Stimulated activated CD4-positive, alpha-beta T cell treated with anti-CD3 and anti-CD28 coated beads, Interleukin-12 subunit alpha, Interleukin-12 subunit beta, amount 100 ng/mL, for 4 hours (primary cell): ENCODE measurements at regions not wholly inside any gene's neighbourhood (a gene's known extent, or its start where the extent isn't known, plus 50 kb on each side); places are given as distances from the start of the nearest gene placed in this dataset.

ENCODE experiments used
- DNase-seq: peaks from one replicate; pipeline ENCODE4 v3.0.0-alpha.2; 2020

- no peak for DNase-seq
Observed at GRCh38 chr21:16074950-16075489, 345.2 kb downstream of the USP25 start.

DNA sequence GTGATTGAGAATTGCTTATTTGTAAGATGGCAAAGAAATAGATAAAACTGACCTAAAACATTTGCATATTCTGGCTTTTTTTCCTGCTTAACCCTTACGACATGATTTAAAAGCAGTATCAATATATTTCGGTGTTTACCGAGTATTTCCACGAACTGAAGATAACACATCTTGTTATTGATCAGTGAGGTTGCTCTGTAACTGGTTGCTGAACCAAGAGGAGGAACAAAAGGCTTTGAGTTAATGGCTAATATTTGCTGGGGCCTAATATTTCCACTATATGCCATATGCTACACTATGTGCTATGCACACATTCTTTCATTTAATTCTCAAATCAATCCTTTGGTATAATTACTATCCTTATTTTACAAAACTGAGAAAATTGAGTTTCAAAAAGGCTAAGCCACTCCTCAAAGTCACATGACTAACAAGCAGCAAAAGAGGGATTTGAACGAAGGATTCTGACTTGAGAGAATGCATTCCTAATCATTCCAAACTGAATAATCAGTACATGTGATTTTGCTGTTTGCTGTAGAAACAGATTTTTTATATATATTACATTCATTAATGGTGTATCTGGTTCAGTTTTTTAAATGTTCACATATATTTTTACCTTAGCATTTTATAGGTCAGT lies 346.0 kb downstream of the USP25 start:
- no peak for DNase-seq

DNA sequence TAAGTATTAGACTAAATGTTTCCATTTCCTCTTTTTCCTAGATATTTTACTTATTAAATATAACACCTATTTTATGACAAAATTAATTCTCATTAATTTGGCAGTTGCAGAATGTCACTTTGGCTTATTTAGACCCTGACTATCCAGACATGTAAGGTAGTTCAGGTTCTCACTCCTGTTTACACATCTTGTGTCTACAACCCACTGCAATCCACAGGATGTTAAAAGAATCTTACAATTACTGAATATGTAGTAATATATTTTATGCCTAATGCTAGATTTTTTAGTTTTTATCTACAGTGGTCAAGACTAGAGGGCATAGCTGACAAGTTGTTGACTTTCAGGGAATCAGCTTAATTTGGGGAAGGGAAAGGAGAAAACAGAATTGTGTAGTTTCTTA lies 346.7 kb downstream of the USP25 start:
- no peak for DNase-seq

GRCh38 chr21:16078382-16078781 lies 348.6 kb downstream of the USP25 start:
- no peak for DNase-seq

DNA sequence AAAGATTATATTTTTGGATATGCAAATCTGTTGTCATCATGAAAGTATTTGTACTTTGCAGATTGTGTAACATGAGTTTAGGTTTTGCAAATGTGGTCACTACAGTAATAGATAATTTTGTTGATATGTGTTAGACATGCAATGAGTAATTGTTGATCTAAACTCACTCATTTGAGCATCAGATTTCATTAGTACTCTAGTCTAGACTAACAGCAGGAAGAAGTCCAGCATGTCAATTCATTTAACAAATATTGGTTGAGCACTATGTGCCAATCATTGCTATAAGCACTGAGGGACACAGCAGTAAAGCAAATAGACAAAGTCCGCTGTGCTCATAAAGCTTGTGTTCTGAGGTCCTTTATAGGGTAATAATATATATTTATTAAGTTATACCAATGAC lies 350.0 kb downstream of the USP25 start:
- no peak for DNase-seq

GRCh38 chr21:16081304-16081703 lies 351.5 kb downstream of the USP25 start:
- DNase-seq: no peak

DNA sequence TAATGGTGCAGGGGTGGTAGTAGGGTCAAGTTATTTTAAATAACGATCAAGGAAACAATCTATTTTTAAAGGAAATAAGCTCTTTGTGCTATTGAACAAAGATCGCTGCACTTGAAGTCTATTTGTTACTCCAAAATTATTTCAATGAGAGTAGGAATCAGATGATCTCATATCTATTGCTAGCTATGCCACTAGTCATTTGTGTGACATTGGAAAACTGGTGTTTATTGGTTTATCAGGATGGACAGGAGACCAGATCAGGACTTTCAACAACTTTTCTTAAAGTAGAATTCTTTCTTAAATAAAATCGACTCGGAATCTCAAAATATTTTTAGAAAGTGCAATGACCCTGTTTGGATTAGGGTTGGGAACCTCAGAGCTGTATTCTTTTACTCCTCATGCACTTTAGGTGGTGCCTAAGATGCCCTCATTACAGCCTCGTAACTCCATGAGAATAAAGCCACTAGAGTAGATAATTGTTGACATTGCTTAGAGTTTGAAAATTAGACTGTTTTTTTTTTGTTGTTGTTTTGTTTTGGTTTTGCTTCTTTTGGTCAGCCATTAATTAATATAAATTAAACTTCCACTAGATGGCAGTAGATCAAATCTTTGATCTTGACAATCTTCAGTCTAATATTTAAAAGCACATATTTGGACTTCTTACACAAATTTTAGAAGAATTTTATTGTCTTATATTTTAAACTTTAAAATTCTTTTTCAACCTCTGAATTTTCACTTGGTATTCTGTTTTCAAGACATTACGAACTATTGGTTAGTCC lies 352.4 kb downstream of the USP25 start:
- DNase-seq: no peak

GRCh38 chr21:16084776-16085364 lies 355.1 kb downstream of the USP25 start:
- DNase-seq: no peak

- DNase-seq: no peak
Observed at GRCh38 chr21:16085421-16085820, 355.6 kb downstream of the USP25 start.

DNA sequence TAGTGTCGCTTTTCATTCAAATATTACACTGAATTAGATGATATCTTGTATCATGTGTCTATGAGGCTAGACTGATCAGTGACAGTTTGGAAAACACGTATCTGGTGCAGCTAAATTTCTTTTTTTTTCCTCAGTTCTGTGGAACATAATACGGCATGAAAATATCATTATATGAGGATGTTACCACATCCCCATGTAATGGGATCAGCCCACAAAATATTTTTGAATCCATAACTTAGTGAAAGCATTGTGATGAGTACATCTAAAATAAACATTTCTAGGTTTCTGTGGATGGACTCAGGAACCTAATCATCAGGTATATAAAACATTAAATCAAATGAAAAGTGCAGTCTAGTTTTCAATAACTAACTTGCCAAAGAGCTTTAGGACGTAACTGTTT lies 356.3 kb downstream of the USP25 start:
- no peak for DNase-seq

DNA sequence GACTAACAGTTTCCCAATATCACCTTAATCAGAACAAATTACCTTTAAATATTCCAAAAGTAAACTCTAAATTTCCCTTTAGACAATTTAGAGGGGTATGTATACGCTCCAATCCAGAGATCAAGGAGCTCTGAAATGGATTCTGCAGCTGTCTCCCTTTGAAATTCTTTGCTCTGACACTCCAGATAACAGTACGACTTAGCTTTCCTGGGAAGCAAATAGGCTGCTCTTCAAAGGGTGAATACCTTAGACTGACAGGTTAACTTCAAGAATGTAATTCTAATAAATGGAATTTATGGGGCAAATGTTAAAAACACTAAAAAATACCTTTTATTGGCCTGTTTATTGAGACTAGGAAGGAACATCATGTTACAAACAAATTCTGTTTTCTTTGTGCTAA lies 357.2 kb downstream of the USP25 start:
- DNase-seq: no peak

- no peak for DNase-seq
Observed at GRCh38 chr21:16087523-16087922, 357.7 kb downstream of the USP25 start.

GRCh38 chr21:16088056-16088455 lies 358.3 kb downstream of the USP25 start:
- DNase-seq: no peak

DNA sequence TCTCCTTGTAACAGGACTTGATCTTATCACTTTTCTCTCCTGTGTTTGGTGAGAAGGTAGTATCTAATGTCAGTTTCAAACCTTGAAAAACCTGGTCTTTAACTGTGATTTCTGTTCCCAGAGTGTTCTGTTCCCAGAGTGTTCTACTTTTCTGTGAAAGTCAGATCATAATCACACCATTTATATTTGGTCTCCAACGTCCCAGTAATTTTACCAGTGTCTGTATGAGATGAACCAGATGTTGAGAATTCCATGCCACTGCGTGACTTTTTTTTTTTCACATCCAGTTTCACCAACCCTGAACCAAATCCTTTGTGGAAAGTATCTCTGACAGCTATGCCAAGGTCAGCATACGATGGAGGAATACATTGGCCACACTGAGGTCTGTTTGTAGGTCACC lies 365.2 kb downstream of the USP25 start:
- no peak for DNase-seq

GRCh38 chr21:16096988-16097387 lies 367.2 kb downstream of the USP25 start:
- DNase-seq: no peak

GRCh38 chr21:16102113-16102512 lies 372.3 kb downstream of the USP25 start:
- no peak for DNase-seq

GRCh38 chr21:16108561-16109075 lies 378.8 kb downstream of the USP25 start:
- DNase-seq: no peak

GRCh38 chr21:16113052-16113715 lies 383.4 kb downstream of the USP25 start:
- DNase-seq: no peak

GRCh38 chr21:16115461-16115860 lies 385.7 kb downstream of the USP25 start:
- DNase-seq: no peak

DNA sequence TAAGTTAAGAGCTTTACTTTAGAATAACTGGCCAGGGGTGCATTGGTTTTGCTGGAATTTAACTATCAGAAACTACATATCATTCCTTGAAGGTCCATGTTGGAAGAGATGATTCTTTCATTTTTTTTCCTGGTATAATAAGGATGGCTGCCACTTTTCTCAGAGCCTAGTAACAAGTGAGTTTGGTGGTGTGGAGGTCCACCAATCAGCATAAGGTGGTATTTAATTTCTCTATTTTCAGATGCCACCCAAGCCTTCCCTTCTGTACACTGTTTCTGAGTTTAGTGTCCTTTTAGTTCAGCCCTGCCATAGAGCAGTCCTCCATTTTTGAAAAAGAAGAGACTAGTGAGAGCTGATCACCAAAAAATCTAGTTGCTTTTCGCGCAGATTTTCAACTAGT lies 386.3 kb downstream of the USP25 start:
- no peak for DNase-seq

DNA sequence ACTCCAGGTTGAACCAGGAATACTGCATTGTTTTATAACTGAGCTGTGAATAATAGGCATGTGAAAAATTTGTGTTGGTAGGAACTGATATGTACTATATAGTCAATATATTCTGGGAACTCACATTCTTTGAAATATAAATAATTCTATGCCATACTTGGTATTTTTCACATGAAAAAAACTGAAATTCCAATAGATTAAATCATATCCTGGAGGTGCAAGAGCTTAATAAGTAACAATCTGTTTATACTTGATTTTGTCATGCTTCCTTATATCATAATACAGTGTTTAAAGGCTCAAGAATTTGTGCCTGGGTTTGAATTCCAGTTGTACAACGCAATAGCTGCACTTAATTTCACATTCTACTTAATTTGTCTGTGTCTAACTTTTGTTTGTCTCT lies 387.0 kb downstream of the USP25 start:
- no peak for DNase-seq

DNA sequence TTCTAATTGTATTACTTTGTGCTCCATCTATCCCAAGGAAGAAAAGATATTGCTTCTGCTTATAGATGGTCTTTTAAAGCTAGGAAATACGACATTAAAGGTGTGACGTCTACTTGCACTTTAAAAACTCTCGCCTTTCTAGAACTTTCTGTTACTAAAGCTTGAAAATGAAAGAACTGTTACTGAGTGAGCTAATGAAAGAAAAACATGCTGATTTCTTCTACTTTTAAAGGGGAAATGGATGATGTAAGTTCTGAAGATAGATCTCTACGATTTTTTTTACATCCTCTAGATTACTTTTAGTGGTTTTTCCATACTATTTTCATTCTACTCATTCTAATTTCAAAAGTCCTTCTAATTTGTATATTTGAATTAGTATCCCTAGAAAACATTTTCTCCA lies 387.5 kb downstream of the USP25 start:
- no peak for DNase-seq

DNA sequence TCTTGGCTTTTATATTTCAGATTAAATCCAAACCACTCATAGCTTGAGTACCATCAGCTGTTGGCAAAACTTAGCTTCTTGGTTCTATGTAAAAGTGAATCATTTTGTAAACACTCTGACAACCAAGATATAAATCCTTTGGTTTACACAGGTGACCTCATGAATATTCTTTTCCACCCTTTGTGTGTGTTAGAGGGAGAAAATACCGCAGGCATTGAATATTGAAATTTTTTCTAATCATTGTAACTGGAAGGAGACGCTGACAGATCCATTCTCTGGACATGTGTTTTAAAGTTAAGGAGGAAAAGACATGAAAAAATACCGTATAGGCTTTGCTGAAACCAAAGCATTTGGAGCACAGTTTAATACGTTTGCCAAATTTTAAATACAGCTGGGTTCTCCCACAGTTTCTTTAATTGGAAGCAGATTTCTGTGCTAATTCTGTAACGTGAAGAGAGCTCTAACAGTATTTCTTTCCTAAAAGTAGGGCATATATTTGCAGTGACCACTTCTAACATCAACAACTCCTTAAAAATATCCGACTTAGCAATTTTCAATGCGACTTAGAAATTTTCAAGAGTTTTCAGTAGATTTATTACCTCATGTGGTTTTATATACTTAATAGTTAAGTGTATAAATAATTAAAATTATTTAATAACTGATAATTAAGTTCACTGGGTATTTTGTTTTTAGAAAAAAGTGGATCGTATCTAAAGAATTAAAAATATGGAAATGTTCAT lies 388.2 kb downstream of the USP25 start:
- DNase-seq: no peak
